SK-N-SH (cell line): ENCODE measurements at regions not wholly inside any gene's neighbourhood (a gene's known extent, or its start where the extent isn't known, plus 50 kb on each side); places are given as distances from the start of the nearest gene placed in this dataset.

ENCODE experiments used
- POLR2AphosphoS5 ChIP-seq: IDR thresholded peaks from 2 replicates; pipeline ENCODE4 v1.6.1; 2012; ENCODE audit warnings: low read depth, low read length
- RXRA ChIP-seq: IDR thresholded peaks from 2 replicates; pipeline ENCODE4 v1.4.0; 2012; ENCODE audit warnings: low read depth, mild to moderate bottlenecking, borderline replicate concordance
- TEAD4 ChIP-seq: IDR thresholded peaks from 2 replicates; pipeline ENCODE4 v1.4.0; 2012; ENCODE audit warnings: mild to moderate bottlenecking, borderline replicate concordance; ENCODE audit not compliant: insufficient read depth
- TF ChIP-seq, protein P1 (sequence below): fragments of 200-600 bp; sonication (generic); IDR thresholded peaks from 2 replicates; pipeline ENCODE4 v1.6.1; 2017; ENCODE audit warnings: antibody characterized with exemption, mild to moderate bottlenecking, moderate library complexity
- TF ChIP-seq, protein P2 (sequence below): fragments of 150-350 bp; IDR thresholded peaks from 2 replicates; pipeline ENCODE4 v1.6.1; 2017; ENCODE audit warnings: antibody characterized with exemption, low read length, low read depth, borderline replicate concordance

DNA sequence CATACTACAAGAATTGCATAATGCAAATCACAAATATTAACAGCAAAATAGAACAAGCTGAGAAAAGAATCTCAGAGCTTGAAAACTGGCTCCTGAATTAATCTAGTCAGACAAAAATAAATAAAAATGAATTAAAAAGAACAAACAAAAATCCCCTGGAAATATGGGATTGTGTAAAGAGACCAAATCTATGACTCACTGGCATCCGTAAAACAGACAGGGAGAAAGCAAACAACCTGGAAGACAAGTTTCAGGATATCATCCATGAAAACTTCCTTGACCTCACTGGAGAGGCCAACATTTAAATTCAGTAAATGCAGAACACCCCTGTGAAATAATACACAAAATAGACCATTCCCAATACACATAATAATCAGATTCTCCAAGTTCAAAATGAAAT lies 229.3 kb upstream of the CTNND2 start:
- TF ChIP-seq POLR2AphosphoS5, result no peak
- TF ChIP-seq TEAD4, result no peak
- TF ChIP-seq, protein P1, sequence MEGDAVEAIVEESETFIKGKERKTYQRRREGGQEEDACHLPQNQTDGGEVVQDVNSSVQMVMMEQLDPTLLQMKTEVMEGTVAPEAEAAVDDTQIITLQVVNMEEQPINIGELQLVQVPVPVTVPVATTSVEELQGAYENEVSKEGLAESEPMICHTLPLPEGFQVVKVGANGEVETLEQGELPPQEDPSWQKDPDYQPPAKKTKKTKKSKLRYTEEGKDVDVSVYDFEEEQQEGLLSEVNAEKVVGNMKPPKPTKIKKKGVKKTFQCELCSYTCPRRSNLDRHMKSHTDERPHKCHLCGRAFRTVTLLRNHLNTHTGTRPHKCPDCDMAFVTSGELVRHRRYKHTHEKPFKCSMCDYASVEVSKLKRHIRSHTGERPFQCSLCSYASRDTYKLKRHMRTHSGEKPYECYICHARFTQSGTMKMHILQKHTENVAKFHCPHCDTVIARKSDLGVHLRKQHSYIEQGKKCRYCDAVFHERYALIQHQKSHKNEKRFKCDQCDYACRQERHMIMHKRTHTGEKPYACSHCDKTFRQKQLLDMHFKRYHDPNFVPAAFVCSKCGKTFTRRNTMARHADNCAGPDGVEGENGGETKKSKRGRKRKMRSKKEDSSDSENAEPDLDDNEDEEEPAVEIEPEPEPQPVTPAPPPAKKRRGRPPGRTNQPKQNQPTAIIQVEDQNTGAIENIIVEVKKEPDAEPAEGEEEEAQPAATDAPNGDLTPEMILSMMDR, result no peak
- no peak for TF ChIP-seq RXRA
- TF ChIP-seq, protein P2, sequence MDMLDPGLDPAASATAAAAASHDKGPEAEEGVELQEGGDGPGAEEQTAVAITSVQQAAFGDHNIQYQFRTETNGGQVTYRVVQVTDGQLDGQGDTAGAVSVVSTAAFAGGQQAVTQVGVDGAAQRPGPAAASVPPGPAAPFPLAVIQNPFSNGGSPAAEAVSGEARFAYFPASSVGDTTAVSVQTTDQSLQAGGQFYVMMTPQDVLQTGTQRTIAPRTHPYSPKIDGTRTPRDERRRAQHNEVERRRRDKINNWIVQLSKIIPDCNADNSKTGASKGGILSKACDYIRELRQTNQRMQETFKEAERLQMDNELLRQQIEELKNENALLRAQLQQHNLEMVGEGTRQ, result no peak
